OCI-LY7 (cell line): ENCODE measurements at regions not wholly inside any gene's neighbourhood (a gene's known extent, or its start where the extent isn't known, plus 50 kb on each side); places are given as distances from the start of the nearest gene placed in this dataset.
"Not testable (repeated sequence)": the region's sequence is repeated elsewhere in the genome, so short reads cannot be mapped to it uniquely, and the experiment has no call there.

ENCODE experiments used
- EZH2phosphoT487 ChIP-seq: fragments of 200-600 bp; sonication (generic); IDR thresholded peaks from 2 replicates; pipeline ENCODE4 v1.6.1; 2018; ENCODE audit warnings: low read depth, borderline replicate concordance, mild to moderate bottlenecking, mixed run types, antibody characterized with exemption, low read length, moderate library complexity, mixed read lengths
- TF ChIP-seq, protein P1 (sequence below): fragments of 200-600 bp; sonication (generic); conservative IDR thresholded peaks from 2 replicates; pipeline ENCODE4 v1.5.1; 2014; ENCODE audit warnings: mild to moderate bottlenecking, antibody characterized with exemption, low read length, moderate library complexity, mixed read lengths

GRCh38 chr20:47909696-47910369 is 124.6 kb upstream of the SULF2 start:
- TF ChIP-seq, protein P1, sequence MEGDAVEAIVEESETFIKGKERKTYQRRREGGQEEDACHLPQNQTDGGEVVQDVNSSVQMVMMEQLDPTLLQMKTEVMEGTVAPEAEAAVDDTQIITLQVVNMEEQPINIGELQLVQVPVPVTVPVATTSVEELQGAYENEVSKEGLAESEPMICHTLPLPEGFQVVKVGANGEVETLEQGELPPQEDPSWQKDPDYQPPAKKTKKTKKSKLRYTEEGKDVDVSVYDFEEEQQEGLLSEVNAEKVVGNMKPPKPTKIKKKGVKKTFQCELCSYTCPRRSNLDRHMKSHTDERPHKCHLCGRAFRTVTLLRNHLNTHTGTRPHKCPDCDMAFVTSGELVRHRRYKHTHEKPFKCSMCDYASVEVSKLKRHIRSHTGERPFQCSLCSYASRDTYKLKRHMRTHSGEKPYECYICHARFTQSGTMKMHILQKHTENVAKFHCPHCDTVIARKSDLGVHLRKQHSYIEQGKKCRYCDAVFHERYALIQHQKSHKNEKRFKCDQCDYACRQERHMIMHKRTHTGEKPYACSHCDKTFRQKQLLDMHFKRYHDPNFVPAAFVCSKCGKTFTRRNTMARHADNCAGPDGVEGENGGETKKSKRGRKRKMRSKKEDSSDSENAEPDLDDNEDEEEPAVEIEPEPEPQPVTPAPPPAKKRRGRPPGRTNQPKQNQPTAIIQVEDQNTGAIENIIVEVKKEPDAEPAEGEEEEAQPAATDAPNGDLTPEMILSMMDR, result not testable (repeated sequence)
- TF ChIP-seq EZH2phosphoT487, result not testable (repeated sequence)
